PC-9 (cell line): ENCODE measurements at regions not wholly inside any gene's neighbourhood (a gene's known extent, or its start where the extent isn't known, plus 50 kb on each side); places are given as distances from the start of the nearest gene placed in this dataset.

Source experiments
- BruUV-seq: library from RNA; stranded (reverse); fragments of 400-500 nt; replicated peaks from 2 replicates; lab custom pipeline; 2021; lab: Mats Ljungman, UMichigan
- CTCF ChIA-PET: fragments of 300-600 bp; sonication (Branson Sonifier 250); formaldehyde crosslinking; loops from one replicate; lab custom pipeline; 2022; ENCODE audit warnings: antibody characterized with exemption; lab: Charles Lee
- POLR2A ChIA-PET: fragments of 300-600 bp; sonication (Branson Sonifier 250); formaldehyde crosslinking; loops from one replicate; lab custom pipeline; 2022; ENCODE audit warnings: antibody characterized with exemption; ENCODE audit not compliant: unreplicated experiment; lab: Charles Lee
- DNase-seq, 2 experiments: peaks; one replicate each; pipeline versions ENCODE4 v3.0.0 to v3.0.0-alpha.2; 2015 to 2022; ENCODE audit warnings: mixed read lengths in 1 of 2
- H2AFZ ChIP-seq: fragments of 200-600 bp; sonication (generic); 2 replicates; pipeline ENCODE4 v1.8.1; 2017; ENCODE audit warnings: antibody characterized with exemption
- H3F3A ChIP-seq: fragments of 200-600 bp; sonication (generic); 2 replicates; pipeline ENCODE4 v1.8.1; 2017; ENCODE audit warnings: antibody characterized with exemption, mild to moderate bottlenecking, low read depth; ENCODE audit not compliant: insufficient read depth
- H3K27ac ChIP-seq: fragments of 200-600 bp; sonication (generic); 2 replicates; pipeline ENCODE4 v1.6.1; 2016; ENCODE audit warnings: mixed run types
- H3K27me3 ChIP-seq: fragments of 200-600 bp; sonication (generic); 2 replicates; pipeline ENCODE4 v1.6.1; 2016; ENCODE audit warnings: low read depth, mixed run types; ENCODE audit not compliant: insufficient read depth
- H3K36me3 ChIP-seq: fragments of 200-600 bp; sonication (generic); 2 replicates; pipeline ENCODE4 v1.6.1; 2016; ENCODE audit warnings: low read depth, mixed run types
- H3K4me1 ChIP-seq: fragments of 200-600 bp; sonication (generic); replicated peaks from 2 replicates; pipeline ENCODE4 v1.6.1; 2016; ENCODE audit warnings: mixed run types; ENCODE audit not compliant: insufficient read depth
- H3K4me2 ChIP-seq: fragments of 200-600 bp; sonication (generic); 2 replicates; pipeline ENCODE4 v1.6.1; 2017; ENCODE audit warnings: mixed run types
- H3K4me3 ChIP-seq: fragments of 200-600 bp; sonication (generic); 2 replicates; pipeline ENCODE4 v1.6.1; 2016; ENCODE audit warnings: mixed run types
- H3K79me2 ChIP-seq: fragments of 200-600 bp; sonication (generic); 2 replicates; pipeline ENCODE4 v1.6.1; 2017; ENCODE audit warnings: low read depth, mixed run types
- H3K9me2 ChIP-seq: fragments of 200-600 bp; sonication (generic); 2 replicates; pipeline ENCODE4 v1.8.1; 2017; ENCODE audit warnings: mild to moderate bottlenecking; ENCODE audit not compliant: insufficient read depth
- H3K9me3 ChIP-seq: fragments of 200-600 bp; sonication (generic); 2 replicates; pipeline ENCODE4 v1.8.1; 2016; ENCODE audit warnings: low read depth; ENCODE audit not compliant: insufficient read depth
- H4K20me1 ChIP-seq: fragments of 200-600 bp; sonication (generic); 2 replicates; pipeline ENCODE4 v1.8.1; 2017; ENCODE audit not compliant: insufficient read depth
- EZH2 ChIP-seq: fragments of 200-600 bp; sonication (generic); IDR thresholded peaks from 2 replicates; pipeline ENCODE4 v1.8.0; 2017; ENCODE audit warnings: antibody characterized with exemption, low read depth
- intact Hi-C: fragments of 100-400 bp; cut with micrococcal nuclease; formaldehyde crosslinking; loops from one replicate; pipeline ENCODE4 v1.10.0; 2022; ENCODE audit not compliant: unreplicated experiment
- TF ChIP-seq, protein P1 (sequence below): fragments of 200-600 bp; sonication (generic); conservative IDR thresholded peaks from 2 replicates; pipeline ENCODE4 v1.6.1; 2017; ENCODE audit warnings: mixed run types, antibody characterized with exemption, mild to moderate bottlenecking, moderate library complexity

DNA sequence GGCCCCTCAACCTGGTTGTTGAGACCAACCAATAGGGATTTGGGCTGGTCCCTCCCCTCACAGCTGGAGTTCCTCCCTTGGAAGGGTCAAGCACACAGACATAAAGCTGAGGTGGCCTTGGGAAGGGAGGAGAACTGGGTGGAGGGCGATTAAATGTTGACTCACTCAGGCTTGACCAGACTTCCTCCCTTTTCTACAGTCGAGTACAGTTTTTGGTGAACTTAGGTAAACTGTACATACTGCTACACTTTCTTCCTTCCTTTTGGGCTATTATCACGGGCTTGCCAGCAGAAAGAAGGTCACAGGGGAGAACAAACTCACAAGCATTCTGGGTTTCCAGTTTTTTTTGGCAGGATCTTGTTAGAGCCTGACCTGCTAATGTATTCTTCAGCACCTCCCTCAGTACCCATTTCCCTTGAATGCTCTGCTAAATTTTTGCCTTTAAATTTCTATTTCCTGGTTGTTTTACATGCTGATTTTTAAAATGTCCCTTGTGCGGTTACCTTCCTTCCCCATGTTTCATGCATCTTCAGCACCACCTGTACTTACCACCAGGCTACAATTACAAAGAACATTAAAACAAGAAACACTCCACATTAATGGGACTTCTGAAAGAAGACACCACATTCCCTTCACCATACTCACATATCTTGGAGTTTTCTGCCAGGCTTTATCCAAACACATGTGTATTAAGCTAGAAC lies 135.2 kb upstream of the RASGEF1B start:
- no peaks in the 10 kb centered on the region for H3K9me3 ChIP-seq
- TF ChIP-seq EZH2: no peak
- TF ChIP-seq, protein P1, sequence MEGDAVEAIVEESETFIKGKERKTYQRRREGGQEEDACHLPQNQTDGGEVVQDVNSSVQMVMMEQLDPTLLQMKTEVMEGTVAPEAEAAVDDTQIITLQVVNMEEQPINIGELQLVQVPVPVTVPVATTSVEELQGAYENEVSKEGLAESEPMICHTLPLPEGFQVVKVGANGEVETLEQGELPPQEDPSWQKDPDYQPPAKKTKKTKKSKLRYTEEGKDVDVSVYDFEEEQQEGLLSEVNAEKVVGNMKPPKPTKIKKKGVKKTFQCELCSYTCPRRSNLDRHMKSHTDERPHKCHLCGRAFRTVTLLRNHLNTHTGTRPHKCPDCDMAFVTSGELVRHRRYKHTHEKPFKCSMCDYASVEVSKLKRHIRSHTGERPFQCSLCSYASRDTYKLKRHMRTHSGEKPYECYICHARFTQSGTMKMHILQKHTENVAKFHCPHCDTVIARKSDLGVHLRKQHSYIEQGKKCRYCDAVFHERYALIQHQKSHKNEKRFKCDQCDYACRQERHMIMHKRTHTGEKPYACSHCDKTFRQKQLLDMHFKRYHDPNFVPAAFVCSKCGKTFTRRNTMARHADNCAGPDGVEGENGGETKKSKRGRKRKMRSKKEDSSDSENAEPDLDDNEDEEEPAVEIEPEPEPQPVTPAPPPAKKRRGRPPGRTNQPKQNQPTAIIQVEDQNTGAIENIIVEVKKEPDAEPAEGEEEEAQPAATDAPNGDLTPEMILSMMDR: no peak
- no peak overlapping the region for H3K27ac ChIP-seq
- CTCF ChIA-PET: no interaction called here
- DNase-seq: peak in 1 of 2 experiments; percentile 7
- H4K20me1 ChIP-seq: no peaks in the 10 kb centered on the region
- H3K9me2 ChIP-seq: no peaks in the 10 kb centered on the region
- no peaks in the 10 kb centered on the region for H3K4me1 ChIP-seq
- no peaks in the 10 kb centered on the region for H3K36me3 ChIP-seq
- no peak overlapping the region for H3K4me3 ChIP-seq
- no peaks in the 10 kb centered on the region for H3K79me2 ChIP-seq
- BruUV-seq: no TSS peak
- intact Hi-C loops: no loop called here
- H3K27me3 ChIP-seq: no peaks in the 10 kb centered on the region
- H3K4me2 ChIP-seq: no peak overlapping the region
- H2AFZ ChIP-seq: no peak overlapping the region
- no peaks in the 10 kb centered on the region for H3F3A ChIP-seq
- POLR2A ChIA-PET: no interaction called here

DNA sequence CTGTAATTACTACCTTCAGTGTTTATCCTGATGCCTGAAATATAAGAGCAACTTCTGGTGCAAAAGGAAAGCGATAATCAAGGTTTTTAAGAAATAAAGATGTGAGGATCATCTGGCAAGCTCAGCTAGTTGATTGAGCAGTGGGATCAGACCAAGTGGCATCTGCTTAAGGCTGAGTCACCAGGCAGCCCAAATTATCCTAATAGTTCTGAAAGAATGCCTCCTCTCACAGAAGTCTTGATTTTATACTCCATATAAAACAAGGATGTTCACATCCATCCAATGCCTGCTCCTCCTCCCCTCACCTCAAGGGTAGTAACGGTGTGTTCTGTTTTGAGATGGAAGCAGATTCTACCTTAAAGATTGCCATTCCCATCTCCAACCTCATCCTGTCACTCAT lies 134.5 kb upstream of the RASGEF1B start:
- Histone ChIP-seq H3K4me1 (no peaks in the 10 kb centered on the region), H3K4me2 (no peak overlapping the region), H3K9me3 (no peaks in the 10 kb centered on the region), H2AFZ (no peak overlapping the region), H3K27ac (no peak overlapping the region), H3K27me3 (no peaks in the 10 kb centered on the region), H3K4me3 (no peak overlapping the region), H4K20me1 (no peaks in the 10 kb centered on the region), H3K9me2 (no peaks in the 10 kb centered on the region), H3K36me3 (no peaks in the 10 kb centered on the region), H3F3A (no peaks in the 10 kb centered on the region), H3K79me2 (no peaks in the 10 kb centered on the region)
- no TSS peak for BruUV-seq
- no peak for TF ChIP-seq EZH2
- TF ChIP-seq, protein P1: no peak
- ChIA-PET POLR2A (no interaction called here), CTCF (no interaction called here)
- intact Hi-C loops: no loop called here
- no peak for DNase-seq

DNA sequence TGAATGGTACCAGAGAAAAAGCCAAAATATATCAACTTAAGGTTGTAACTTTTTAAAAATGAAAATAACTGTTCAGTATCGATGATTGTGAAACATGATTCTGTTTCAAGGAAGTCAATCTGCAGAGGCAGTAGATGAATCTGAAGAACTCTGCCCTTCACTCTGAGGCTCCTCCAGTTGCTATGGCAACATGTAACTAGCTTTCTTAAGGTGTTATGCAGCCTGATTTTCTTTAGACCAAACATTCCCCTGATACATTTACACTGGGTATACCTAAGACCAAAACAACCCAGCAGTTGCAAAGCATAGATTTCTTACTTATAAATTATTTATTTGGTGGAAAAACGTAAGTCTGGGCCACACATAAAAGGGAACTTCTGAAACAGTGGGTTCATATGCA lies 133.6 kb upstream of the RASGEF1B start:
- Histone ChIP-seq H3K9me2 (no peaks in the 10 kb centered on the region), H3K36me3 (no peaks in the 10 kb centered on the region), H3K4me1 (no peaks in the 10 kb centered on the region), H2AFZ (no peak overlapping the region), H3K4me3 (no peak overlapping the region), H3K9me3 (no peaks in the 10 kb centered on the region), H3K27me3 (no peaks in the 10 kb centered on the region), H4K20me1 (no peaks in the 10 kb centered on the region), H3F3A (no peaks in the 10 kb centered on the region), H3K79me2 (no peaks in the 10 kb centered on the region), H3K27ac (no peak overlapping the region), H3K4me2 (no peak overlapping the region)
- BruUV-seq: no TSS peak
- POLR2A ChIA-PET: no interaction called here
- DNase-seq: no peak
- TF ChIP-seq, protein P1: no peak
- TF ChIP-seq EZH2: no peak
- CTCF ChIA-PET: no interaction called here
- intact Hi-C loops: no loop called here
